H1 (cell line): ENCODE measurements at regions not wholly inside any gene's neighbourhood (a gene's known extent, or its start where the extent isn't known, plus 50 kb on each side); places are given as distances from the start of the nearest gene placed in this dataset.

Experiments
- CTCF ChIA-PET: fragments of 300-600 bp; sonication (Branson Sonifier 250); formaldehyde crosslinking; loops from one replicate; lab custom pipeline; 2021; ENCODE audit not compliant: partially characterized antibody; lab: Charles Lee
- POLR2A ChIA-PET: fragments of 300-600 bp; sonication (Branson Sonifier 250); formaldehyde crosslinking; loops from one replicate; lab custom pipeline; 2021; ENCODE audit warnings: inconsistent platforms; ENCODE audit not compliant: partially characterized antibody; lab: Charles Lee
- DNase-seq, 2 experiments: peaks; one replicate each; pipeline versions ENCODE4 v3.0.0 to v3.0.0-alpha.2; 2010 to 2022; ENCODE audit warnings: low spot score in 2 of 2, low read depth in 1 of 2, mixed read lengths in 1 of 2
- FAIRE-seq: peaks from 2 replicates; lab custom pipeline; 2011; peaks lifted over from hg19 to GRCh38; lab: Jason Lieb, UNC
- H2AFZ ChIP-seq: 2 replicates; pipeline ENCODE4 v1.8.1; 2012; ENCODE audit warnings: low read length, inconsistent platforms
- H2AK5ac ChIP-seq: 2 replicates; pipeline ENCODE4 v1.6.1; 2013; ENCODE audit warnings: low read depth, low read length
- H2BK120ac ChIP-seq: replicated peaks from 2 replicates; pipeline ENCODE3; 2013; ENCODE audit warnings: low read depth, low read length, inconsistent platforms
- H2BK12ac ChIP-seq: 2 replicates; pipeline ENCODE4 v1.6.1; 2013; ENCODE audit warnings: low read depth, low read length
- H2BK15ac ChIP-seq: 2 replicates; pipeline ENCODE4 v1.6.1; 2013; ENCODE audit warnings: low read length
- H2BK20ac ChIP-seq: 2 replicates; pipeline ENCODE4 v1.6.1; 2013; ENCODE audit warnings: low read length
- H2BK5ac ChIP-seq: 2 replicates; pipeline ENCODE4 v1.6.1; 2013; ENCODE audit warnings: low read depth, low read length
- H3K14ac ChIP-seq: 2 replicates; pipeline ENCODE4 v1.6.1; 2013; ENCODE audit warnings: inconsistent platforms; ENCODE audit not compliant: insufficient read length
- H3K18ac ChIP-seq: 2 replicates; pipeline ENCODE4 v1.6.1; 2013; ENCODE audit warnings: low read length; ENCODE audit errors: extremely low read depth
- H3K23ac ChIP-seq: 2 replicates; pipeline ENCODE4 v1.6.1; 2013; ENCODE audit warnings: inconsistent platforms; ENCODE audit not compliant: insufficient read length
- H3K23me2 ChIP-seq: 2 replicates; pipeline ENCODE4 v1.6.1; 2013; ENCODE audit warnings: low read depth, low read length
- H3K27ac ChIP-seq: 2 replicates; pipeline ENCODE4 v1.6.1; 2011; ENCODE audit warnings: low read depth, low read length, inconsistent platforms
- H3K27me3 ChIP-seq, 4 experiments: replicated peaks in 1 of 4; 1 replicate in 1 of 4; 2 replicates in 3 of 4; pipeline versions ENCODE4 v1.6.1 to v1.8.1; 2011 to 2013; ENCODE audit warnings: low read length in 3 of 4, mild to moderate bottlenecking in 3 of 4, inconsistent platforms in 2 of 4, mixed read lengths in 2 of 4, moderate library complexity in 1 of 4; ENCODE audit not compliant: control insufficient read depth in 3 of 4, insufficient read depth in 3 of 4; ENCODE audit errors: extremely low read depth in 1 of 4
- H3K36me3 ChIP-seq, 4 experiments: 2 replicates each; pipeline versions ENCODE4 v1.6.1 to v1.8.1; 2011 to 2013; ENCODE audit warnings: mild to moderate bottlenecking in 4 of 4, low read length in 3 of 4, moderate library complexity in 2 of 4, control low read depth in 1 of 4, inconsistent platforms in 1 of 4; ENCODE audit not compliant: insufficient read depth in 4 of 4, control insufficient read depth in 2 of 4
- H3K4ac ChIP-seq: replicated peaks from 2 replicates; pipeline ENCODE3; 2013; ENCODE audit warnings: low read length, low read depth, mixed read lengths, inconsistent platforms; ENCODE audit not compliant: insufficient read length
- H3K4me1 ChIP-seq, 4 experiments: replicated peaks in 1 of 4; 1 replicate in 1 of 4; 2 replicates in 3 of 4; pipeline versions ENCODE4 v1.6.1 to v1.8.1; 2011 to 2013; ENCODE audit warnings: low read length in 3 of 4, inconsistent platforms in 2 of 4, mixed read lengths in 1 of 4; ENCODE audit not compliant: insufficient read depth in 4 of 4, control insufficient read depth in 3 of 4
- H3K4me2 ChIP-seq, 2 experiments: 2 replicates each; pipeline versions ENCODE4 v1.6.1 to v1.8.1; 2011 to 2013; ENCODE audit warnings: low read depth in 2 of 2, low read length in 2 of 2, control low read depth in 1 of 2, inconsistent platforms in 1 of 2, mild to moderate bottlenecking in 1 of 2; ENCODE audit not compliant: insufficient read depth in 1 of 2
- H3K4me3 ChIP-seq, 4 experiments: fragments of 200-600, 300-600 bp in 1 of 4; sonication (generic), shearing (Covaris generic), sonication (Bioruptor Twin) in 1 of 4; 2 replicates each; pipeline versions ENCODE4 v1.5.1 to v1.8.1; 2011 to 2016; ENCODE audit warnings: low read length in 4 of 4, low read depth in 3 of 4, control low read depth in 2 of 4, inconsistent platforms in 2 of 4, mild to moderate bottlenecking in 2 of 4, mixed read lengths in 1 of 4, moderate library complexity in 1 of 4; ENCODE audit not compliant: insufficient read depth in 2 of 4; ENCODE audit errors: extremely low read depth in 1 of 4
- H3K56ac ChIP-seq: replicated peaks from 2 replicates; pipeline ENCODE3; 2013; ENCODE audit warnings: low read depth, mild to moderate bottlenecking, mixed read lengths, low read length, inconsistent platforms; ENCODE audit not compliant: insufficient read length
- H3K79me1 ChIP-seq: 2 replicates; pipeline ENCODE4 v1.6.1; 2013; ENCODE audit warnings: low read depth, low read length, control low read depth
- H3K79me2 ChIP-seq, 2 experiments: 2 replicates each; pipeline versions ENCODE4 v1.6.1 to v1.8.1; 2012 to 2013; ENCODE audit warnings: low read length in 2 of 2, mild to moderate bottlenecking in 2 of 2, inconsistent platforms in 1 of 2; ENCODE audit not compliant: insufficient read depth in 2 of 2, control insufficient read depth in 1 of 2
- H3K9ac ChIP-seq, 4 experiments: replicated peaks in 1 of 4; 1 replicate in 1 of 4; 2 replicates in 3 of 4; pipeline versions ENCODE4 v1.6.1 to v1.8.1; 2011 to 2013; ENCODE audit warnings: low read depth in 3 of 4, low read length in 3 of 4, control low read depth in 2 of 4, mild to moderate bottlenecking in 2 of 4, moderate library complexity in 2 of 4, inconsistent platforms in 1 of 4; ENCODE audit errors: extremely low read depth in 1 of 4
- H3K9me3 ChIP-seq, 2 experiments: 2 replicates each; pipeline versions ENCODE4 v1.6.1 to v1.8.1; 2012 to 2013; ENCODE audit warnings: mild to moderate bottlenecking in 2 of 2, moderate library complexity in 2 of 2, control low read depth in 1 of 2, inconsistent platforms in 1 of 2, low read depth in 1 of 2, low read length in 1 of 2, mixed read lengths in 1 of 2; ENCODE audit not compliant: insufficient read depth in 2 of 2
- H4K20me1 ChIP-seq, 2 experiments: replicated peaks in 1 of 2; 2 replicates each; pipeline versions ENCODE3 to v1.8.1; 2011 to 2013; ENCODE audit warnings: inconsistent platforms in 2 of 2, low read length in 2 of 2, mild to moderate bottlenecking in 1 of 2; ENCODE audit not compliant: insufficient read depth in 2 of 2, control insufficient read depth in 1 of 2
- H4K5ac ChIP-seq: 2 replicates; pipeline ENCODE4 v1.6.1; 2013; ENCODE audit warnings: low read length, low read depth, mixed read lengths, inconsistent platforms; ENCODE audit not compliant: insufficient read length
- H4K8ac ChIP-seq: 2 replicates; pipeline ENCODE4 v1.8.0; 2013; ENCODE audit warnings: mild to moderate bottlenecking, moderate library complexity, low read length, inconsistent platforms; ENCODE audit not compliant: insufficient read depth; ENCODE audit errors: extremely low read depth
- H4K91ac ChIP-seq: replicated peaks from 2 replicates; pipeline ENCODE3; 2013; ENCODE audit warnings: low read length, mixed read lengths, inconsistent platforms; ENCODE audit not compliant: insufficient read length
- CBX5 ChIP-seq: fragments of 300-800, 300-1000 bp; sonication (generic); IDR thresholded peaks from 2 replicates; pipeline ENCODE4 v1.7.1; 2016; ENCODE audit warnings: antibody characterized with exemption, low read length, low read depth
- CREB1 ChIP-seq: IDR thresholded peaks from 2 replicates; pipeline ENCODE4 v1.6.1; 2012; ENCODE audit warnings: inconsistent platforms
- EP300 ChIP-seq, 2 experiments: IDR thresholded peaks; 1 replicate in 1 of 2; 2 replicates in 1 of 2; pipeline ENCODE4 v1.6.1; 2011 to 2012; ENCODE audit warnings: low read depth in 2 of 2, low read length in 2 of 2, mild to moderate bottlenecking in 2 of 2, borderline replicate concordance in 1 of 2, inconsistent platforms in 1 of 2, moderate library complexity in 1 of 2
- HDAC2 ChIP-seq, 2 experiments: fragments of 300-600 bp in 1 of 2; sonication (generic) in 1 of 2; IDR thresholded peaks; 2 replicates each; pipeline ENCODE4 v1.6.1; 2011 to 2012; ENCODE audit warnings: low read depth in 2 of 2, low read length in 2 of 2, mild to moderate bottlenecking in 2 of 2, moderate library complexity in 2 of 2, borderline replicate concordance in 1 of 2, inconsistent platforms in 1 of 2
- JUN ChIP-seq: IDR thresholded peaks from 2 replicates; pipeline ENCODE4 v1.6.1; 2011; ENCODE audit warnings: low read depth, mild to moderate bottlenecking, improper control_type of control experiment, low read length
- PHF8 ChIP-seq: fragments of 200-600 bp; sonication (generic); conservative IDR thresholded peaks from 2 replicates; pipeline ENCODE4 v1.7.1; 2012; ENCODE audit warnings: low read depth, mild to moderate bottlenecking, inconsistent platforms, low read length, moderate library complexity
- POLR2AphosphoS5 ChIP-seq: IDR thresholded peaks from 2 replicates; pipeline ENCODE4 v1.6.1; 2011; ENCODE audit warnings: low read depth, low read length
- RBBP5 ChIP-seq: IDR thresholded peaks from 2 replicates; pipeline ENCODE4 v1.7.1; 2012; ENCODE audit warnings: low read depth, mild to moderate bottlenecking, inconsistent platforms, low read length, moderate library complexity, borderline replicate concordance
- SRF ChIP-seq: IDR thresholded peaks from 2 replicates; pipeline ENCODE4 v1.6.1; 2011; ENCODE audit warnings: mild to moderate bottlenecking, low read depth, low read length, moderate library complexity
- YY1 ChIP-seq: IDR thresholded peaks from 2 replicates; pipeline ENCODE4 v1.6.1; 2011; ENCODE audit warnings: low read depth, mild to moderate bottlenecking, low read length
- WGBS, 2 experiments: shearing (Covaris generic) in 1 of 2; methylation state at CpG; one replicate each; pipeline versions ENCODE4 v1.1.6 to v1.1.7; 2013 to 2015; ENCODE audit warnings: low lambda C conversion rate in 2 of 2, mixed read lengths in 2 of 2, inconsistent platforms in 1 of 2, low coverage in 1 of 2, missing lambda C conversion rate in 1 of 2; ENCODE audit not compliant: insufficient replicate concordance in 2 of 2, insufficient coverage in 1 of 2, insufficient read length in 1 of 2; ENCODE audit errors: extremely low coverage in 1 of 2, missing lambda C conversion rate in 1 of 2; 5-methylcytosine and 5-hydroxymethylcytosine counted together
- TF ChIP-seq, protein P1 (sequence below), 3 experiments: IDR thresholded peaks; 1 replicate in 2 of 3; 2 replicates in 1 of 3; pipeline versions ENCODE4 v1.5.1 to v1.6.1; 2011; ENCODE audit warnings: low read length in 3 of 3, mild to moderate bottlenecking in 3 of 3, inconsistent platforms in 2 of 3, low read depth in 1 of 3, moderate library complexity in 1 of 3; ENCODE audit not compliant: insufficient read depth in 1 of 3; ENCODE audit errors: control extremely low read depth in 1 of 3
- TF ChIP-seq, protein P2 (sequence below): IDR thresholded peaks from 2 replicates; pipeline ENCODE4 v1.6.1; 2012; ENCODE audit warnings: inconsistent platforms

DNA sequence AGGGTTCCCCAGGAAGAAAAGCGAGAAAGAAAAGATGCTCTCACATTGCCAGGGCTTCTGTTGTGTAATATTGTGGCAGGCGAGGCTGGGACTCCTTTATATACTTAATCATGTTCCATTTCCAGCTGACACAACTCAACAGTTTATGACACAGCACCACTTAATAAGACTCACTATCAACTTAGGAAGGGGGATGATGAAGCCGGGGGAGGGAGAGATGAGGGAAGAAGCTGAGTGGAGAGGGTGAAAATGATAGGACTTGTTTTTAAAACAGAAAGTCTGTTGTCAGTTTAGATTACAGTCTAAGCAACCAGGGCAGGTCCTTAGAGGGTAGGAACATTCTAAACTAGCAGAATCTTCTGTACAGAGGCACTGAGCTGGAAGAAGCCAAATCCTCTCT lies 397.0 kb downstream of the NXPE2 start:
- Histone ChIP-seq H3K56ac (no peak overlapping the region), H3K36me3 (no peaks in the 10 kb centered on the region), H2BK5ac (no peak overlapping the region), H3K4me2 (no peak overlapping the region), H2AK5ac (no peak overlapping the region), H4K5ac (no peak overlapping the region), H2BK120ac (no peak overlapping the region), H3K9me3 (no peaks in the 10 kb centered on the region), H3K18ac (no peak overlapping the region), H3K14ac (no peak overlapping the region), H2BK15ac (no peak overlapping the region), H3K79me2 (no peaks in the 10 kb centered on the region), H3K4ac (no peak overlapping the region), H3K23me2 (no peaks in the 10 kb centered on the region), H3K27ac (no peak overlapping the region), H3K23ac (no peak overlapping the region), H3K79me1 (no peaks in the 10 kb centered on the region), H3K4me1 (no peaks in the 10 kb centered on the region), H4K20me1 (no peaks in the 10 kb centered on the region), H3K27me3 (no peaks in the 10 kb centered on the region), H2BK12ac (no peak overlapping the region), H2BK20ac (no peak overlapping the region), H4K91ac (no peak overlapping the region), H2AFZ (no peak overlapping the region), H4K8ac (no peak overlapping the region), H3K9ac (no peak overlapping the region), H3K4me3 (no peak overlapping the region)
- ChIA-PET CTCF (interaction anchor here (0.7 kb wide), 1 partner anchor 14 kb away, joined by 6 read pairs; no protein-coding TSS in a partner anchor), POLR2A (no interaction called here)
- DNase-seq = no peak
- 84% methylated on average over 3 of the region's 3 CpGs; no CpG with 5 or more reads in 1 of the 2 experiments for WGBS, 2 experiments
- no peak for FAIRE-seq
- no peak for TF ChIP-seq YY1
- no peak for TF ChIP-seq RBBP5
- TF ChIP-seq HDAC2 (IDR thresholded peaks at IDR 0.05; ENCODE audit: borderline replicate concordance in 1 of 2, low read depth in 2 of 2, low read length in 2 of 2) = no peak
- no peak for TF ChIP-seq JUN
- TF ChIP-seq, protein P1, sequence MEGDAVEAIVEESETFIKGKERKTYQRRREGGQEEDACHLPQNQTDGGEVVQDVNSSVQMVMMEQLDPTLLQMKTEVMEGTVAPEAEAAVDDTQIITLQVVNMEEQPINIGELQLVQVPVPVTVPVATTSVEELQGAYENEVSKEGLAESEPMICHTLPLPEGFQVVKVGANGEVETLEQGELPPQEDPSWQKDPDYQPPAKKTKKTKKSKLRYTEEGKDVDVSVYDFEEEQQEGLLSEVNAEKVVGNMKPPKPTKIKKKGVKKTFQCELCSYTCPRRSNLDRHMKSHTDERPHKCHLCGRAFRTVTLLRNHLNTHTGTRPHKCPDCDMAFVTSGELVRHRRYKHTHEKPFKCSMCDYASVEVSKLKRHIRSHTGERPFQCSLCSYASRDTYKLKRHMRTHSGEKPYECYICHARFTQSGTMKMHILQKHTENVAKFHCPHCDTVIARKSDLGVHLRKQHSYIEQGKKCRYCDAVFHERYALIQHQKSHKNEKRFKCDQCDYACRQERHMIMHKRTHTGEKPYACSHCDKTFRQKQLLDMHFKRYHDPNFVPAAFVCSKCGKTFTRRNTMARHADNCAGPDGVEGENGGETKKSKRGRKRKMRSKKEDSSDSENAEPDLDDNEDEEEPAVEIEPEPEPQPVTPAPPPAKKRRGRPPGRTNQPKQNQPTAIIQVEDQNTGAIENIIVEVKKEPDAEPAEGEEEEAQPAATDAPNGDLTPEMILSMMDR (IDR thresholded peaks at IDR 0.05; ENCODE audit: control extremely low read depth in 1 of 3, insufficient read depth in 1 of 3, low read depth in 1 of 3, low read length in 3 of 3) = no peak
- no peak for TF ChIP-seq EP300 (IDR thresholded peaks at IDR 0.05; ENCODE audit: borderline replicate concordance in 1 of 2, low read depth in 2 of 2, low read length in 2 of 2)
- TF ChIP-seq, protein P2, sequence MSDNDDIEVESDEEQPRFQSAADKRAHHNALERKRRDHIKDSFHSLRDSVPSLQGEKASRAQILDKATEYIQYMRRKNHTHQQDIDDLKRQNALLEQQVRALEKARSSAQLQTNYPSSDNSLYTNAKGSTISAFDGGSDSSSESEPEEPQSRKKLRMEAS = no peak
- TF ChIP-seq SRF = no peak
- TF ChIP-seq CREB1 = no peak
- TF ChIP-seq POLR2AphosphoS5 = no peak
- no peak for TF ChIP-seq PHF8
- no peak for TF ChIP-seq CBX5
